ENCODE measurements at regions not wholly inside any gene's neighbourhood (a gene's known extent, or its start where the extent isn't known, plus 50 kb on each side); places are given as distances from the start of the nearest gene placed in this dataset.

GRCh38 chr16:87170310-87170709 is 146.9 kb downstream of the C16orf95 start:
- DNase-seq, result no peak

DNA sequence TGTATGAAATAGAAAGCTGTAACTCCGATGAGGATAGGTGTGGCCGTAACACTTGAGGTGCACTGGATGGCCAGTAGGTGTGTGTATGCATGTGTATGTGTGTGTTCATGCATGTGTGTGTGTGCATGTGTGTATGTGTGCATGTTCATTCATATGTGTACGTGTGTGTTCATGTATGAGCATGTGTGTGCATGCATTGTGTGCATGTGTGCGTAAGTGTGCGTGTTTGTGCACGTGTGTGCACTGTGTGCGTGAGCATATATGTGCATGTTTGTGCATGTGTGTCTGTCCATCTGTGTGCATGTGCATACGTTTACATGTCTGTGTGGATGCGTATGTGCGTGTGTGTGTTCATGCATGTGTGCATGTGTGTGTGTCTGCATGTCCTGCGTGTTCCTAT is 145.5 kb downstream of the C16orf95 start:
- no peak for DNase-seq

GRCh38 chr16:87172632-87173031 is 144.6 kb downstream of the C16orf95 start:
- DNase-seq, result no peak

- no peak for DNase-seq
Measured at GRCh38 chr16:87173294-87173893, 143.8 kb downstream of the C16orf95 start.

GRCh38 chr16:87174061-87174460 is 143.1 kb downstream of the C16orf95 start:
- DNase-seq, result no peak

DNA sequence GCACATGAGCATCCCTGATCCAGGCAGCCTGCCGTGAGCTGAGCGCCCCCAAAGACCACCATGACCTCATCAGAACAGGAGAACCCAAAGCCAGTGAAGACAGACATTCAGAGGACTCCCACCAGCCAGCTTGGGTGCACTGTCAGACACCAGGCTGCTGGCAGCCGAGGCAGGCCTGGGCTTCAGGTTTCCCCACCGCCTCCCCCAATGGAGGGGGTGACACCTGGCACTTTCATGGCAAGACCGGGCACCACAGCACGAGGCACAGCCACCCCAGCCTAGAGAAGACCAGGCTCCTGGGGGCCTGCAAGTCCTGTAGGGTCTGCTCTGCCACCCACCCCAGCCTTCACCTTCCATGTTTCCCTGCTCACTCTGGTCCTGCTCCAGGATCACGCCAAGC is 140.5 kb downstream of the C16orf95 start:
- no peak for DNase-seq

- no peak for DNase-seq
Measured at GRCh38 chr16:87177673-87178072, 139.5 kb downstream of the C16orf95 start.

DNA sequence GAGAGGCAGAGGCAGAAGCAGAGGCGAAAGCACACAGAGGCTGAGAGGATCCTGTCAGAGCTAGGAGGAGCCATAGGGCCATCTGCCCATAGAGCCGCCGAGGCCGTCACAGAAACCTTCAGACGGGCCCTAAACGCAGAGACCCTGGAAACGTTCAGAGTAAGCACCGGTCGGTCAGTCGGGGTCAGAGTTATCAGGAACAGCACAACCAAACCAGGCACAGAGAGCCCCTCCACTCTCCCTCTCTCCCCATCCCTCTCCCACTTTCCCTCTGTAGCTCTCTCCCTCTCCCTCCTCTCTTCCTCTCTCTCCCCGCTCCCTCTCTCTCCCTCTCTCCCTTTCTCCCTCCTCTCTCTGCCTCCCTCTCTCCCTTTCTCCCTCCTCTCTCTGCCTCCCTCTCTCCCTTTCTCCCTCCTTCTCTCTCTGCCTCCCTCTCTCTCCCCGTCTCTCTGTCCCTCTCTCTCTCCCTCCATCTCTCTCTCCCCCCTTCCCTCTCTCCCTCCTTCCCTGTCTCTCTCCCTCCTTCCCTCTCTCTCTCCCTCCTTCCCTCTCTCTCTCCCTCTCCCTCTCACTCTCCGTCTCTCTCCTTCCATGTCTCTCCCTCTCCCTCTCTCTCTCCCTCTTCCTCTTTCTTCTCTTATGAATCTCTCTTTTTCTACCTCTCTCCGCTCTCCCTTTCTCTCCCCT is 138.9 kb downstream of the C16orf95 start:
- DNase-seq, result no peak

DNA sequence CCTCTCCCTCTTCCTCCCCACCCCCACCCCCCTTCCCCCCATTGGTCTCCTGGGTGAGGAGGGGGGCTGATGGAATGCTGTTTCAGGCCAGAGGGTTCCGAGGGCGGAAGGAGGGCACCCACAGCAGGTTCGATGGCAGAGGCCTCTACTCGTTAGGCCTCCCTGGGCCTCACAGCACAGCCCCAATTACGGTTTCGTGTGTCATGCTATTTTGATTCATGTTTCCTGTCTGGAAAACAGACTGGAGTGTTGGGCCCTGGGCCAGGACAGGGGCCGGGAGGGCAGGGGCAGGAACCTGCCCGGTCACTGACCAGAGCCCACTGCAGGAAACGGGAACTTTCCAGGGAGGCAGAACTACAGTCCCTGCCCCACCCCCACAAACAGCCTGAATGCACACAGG is 138.2 kb downstream of the C16orf95 start:
- DNase-seq, result no peak

- DNase-seq, result no peak
Measured at GRCh38 chr16:87180069-87180468, 137.1 kb downstream of the C16orf95 start.

GRCh38 chr16:87182759-87183158 is 134.4 kb downstream of the C16orf95 start:
- DNase-seq, result no peak

GRCh38 chr16:87183647-87184046 is 133.5 kb downstream of the C16orf95 start:
- DNase-seq, result no peak

- DNase-seq, result no peak
Measured at GRCh38 chr16:87185308-87185707, 131.9 kb downstream of the C16orf95 start.

DNA sequence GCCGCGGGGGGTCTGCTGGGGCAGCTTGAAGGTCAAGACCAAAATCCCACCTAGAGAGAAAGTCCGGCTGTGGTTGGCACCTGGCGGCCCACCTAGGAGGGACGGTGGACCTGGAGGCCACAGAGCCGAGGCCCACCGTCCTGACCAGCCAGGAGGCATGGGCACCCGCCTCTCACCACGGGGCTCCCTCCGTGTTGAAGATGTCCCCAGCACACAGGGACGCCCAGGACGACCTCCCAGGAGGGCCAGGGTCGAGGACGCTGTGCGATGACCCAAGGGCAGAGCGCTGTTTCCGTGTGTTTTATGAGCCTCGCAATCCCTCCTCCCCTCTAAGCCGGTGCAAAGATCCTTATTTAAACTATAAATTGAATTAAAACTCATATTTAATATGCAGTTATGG is 131.2 kb downstream of the C16orf95 start:
- no peak for DNase-seq

GRCh38 chr16:87186446-87186845 is 130.7 kb downstream of the C16orf95 start:
- no peak for DNase-seq

- DNase-seq, result no peak
Measured at GRCh38 chr16:87186876-87187533, 130.2 kb downstream of the C16orf95 start.

- no peak for DNase-seq
Measured at GRCh38 chr16:87188104-87188503, 129.1 kb downstream of the C16orf95 start.

GRCh38 chr16:87189426-87189825 is 127.8 kb downstream of the C16orf95 start:
- no peak for DNase-seq

DNA sequence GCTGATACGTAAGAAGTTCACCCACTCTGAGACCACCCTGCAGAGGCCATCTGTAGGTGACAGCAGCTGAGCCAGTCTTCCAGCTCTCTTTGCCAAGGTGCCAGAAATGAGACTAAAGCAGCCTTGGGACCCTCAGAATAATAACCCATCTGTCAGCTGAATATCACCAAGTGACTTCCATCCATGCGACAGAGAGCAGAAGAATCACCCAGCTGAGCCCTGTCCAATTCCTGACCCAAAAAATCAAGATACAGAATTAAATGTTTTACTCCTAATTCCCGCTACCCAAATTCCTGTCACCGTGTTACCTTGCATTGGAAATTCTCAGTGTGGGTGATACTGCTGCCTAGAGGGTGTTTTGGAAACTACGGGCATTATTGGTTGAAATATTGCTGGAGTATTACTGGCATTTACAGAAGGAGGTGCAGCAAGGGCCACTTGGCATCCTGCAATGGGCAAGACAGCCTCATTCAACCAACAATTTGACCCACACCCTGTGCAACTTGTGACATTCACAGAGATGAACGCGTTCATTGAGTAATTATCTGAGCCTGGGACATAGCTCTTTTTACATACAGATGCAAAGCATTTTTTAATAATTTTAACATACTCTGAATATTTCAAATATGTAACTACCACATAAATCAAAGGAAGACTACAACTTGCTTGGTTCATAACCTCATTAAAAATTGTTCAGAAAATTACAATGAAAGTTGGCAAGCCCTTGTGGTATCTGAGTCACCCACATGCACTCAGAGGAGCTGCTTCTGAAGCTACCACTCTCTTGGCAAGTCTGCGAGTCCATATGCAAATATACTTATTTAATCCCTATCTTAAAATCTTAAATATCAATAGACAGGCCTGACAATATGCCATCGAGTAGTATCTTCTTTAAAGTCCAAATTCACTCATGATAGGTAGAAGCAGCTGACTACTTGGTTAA is 126.6 kb downstream of the C16orf95 start:
- DNase-seq, result no peak

DNA sequence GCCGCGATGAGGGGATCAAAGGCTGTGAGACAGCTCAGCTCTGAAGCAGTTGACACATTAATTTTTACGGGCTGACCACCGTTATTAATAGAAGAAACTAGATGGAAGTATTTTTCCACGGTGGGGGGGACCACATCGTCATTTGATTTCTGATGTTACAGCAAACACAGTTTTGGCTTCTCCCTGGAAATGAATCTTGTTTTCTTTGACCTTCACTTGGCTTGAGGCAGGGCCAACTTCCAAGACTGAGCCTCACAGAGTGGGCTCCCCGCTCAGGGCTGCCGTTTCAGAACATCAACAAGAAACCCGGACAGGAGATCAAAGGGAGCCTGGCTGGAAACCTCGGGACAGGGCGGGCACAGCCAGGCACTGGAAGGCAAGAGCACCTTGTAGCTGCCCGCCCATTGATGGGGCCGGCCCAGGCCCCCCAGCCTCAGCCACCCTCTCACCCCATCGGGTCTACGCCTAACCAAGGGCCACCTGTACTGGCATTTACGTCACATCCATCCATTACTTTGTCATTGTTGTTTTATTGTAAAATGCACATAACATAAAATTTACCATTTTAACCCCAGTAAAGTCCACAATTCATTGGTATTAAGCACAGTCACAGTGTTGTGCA is 124.6 kb downstream of the C16orf95 start:
- DNase-seq, result no peak

- no peak for DNase-seq
Measured at GRCh38 chr16:87194172-87194571, 123.0 kb downstream of the C16orf95 start.

DNA sequence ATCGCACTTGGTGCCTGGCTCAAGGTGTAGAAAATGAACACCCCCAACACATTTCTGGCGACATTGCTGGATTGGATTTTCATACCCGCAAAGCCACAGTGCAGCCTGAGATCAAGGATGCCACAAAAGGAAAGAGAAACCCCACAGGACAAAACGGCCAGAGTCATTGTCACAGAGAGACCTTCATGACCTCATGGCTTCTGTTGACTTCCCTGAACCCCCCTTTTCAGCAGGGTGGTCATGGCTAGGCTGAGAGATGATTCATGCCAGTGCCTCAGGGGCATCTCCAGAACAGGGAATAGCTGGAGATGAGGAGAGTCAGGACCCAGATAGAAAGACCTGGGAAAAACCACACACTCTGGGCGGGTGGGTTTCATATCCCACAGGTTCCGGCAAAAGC is 122.0 kb downstream of the C16orf95 start:
- no peak for DNase-seq

GRCh38 chr16:87196231-87196630 is 121.0 kb downstream of the C16orf95 start:
- DNase-seq, result no peak
